Adipocyte (in vitro differentiated cells): ENCODE measurements at regions not wholly inside any gene's neighbourhood (a gene's known extent, or its start where the extent isn't known, plus 50 kb on each side); places are given as distances from the start of the nearest gene placed in this dataset.
A peak's percentile ranks its signal among the peaks of the same experiment; 100 is the strongest.

Source experiments
- DNase-seq: peaks from one replicate; pipeline ENCODE4 v3.0.0-alpha.2; 2015; ENCODE audit warnings: low read depth
- H3K27me3 ChIP-seq: replicated peaks from 2 replicates; pipeline ENCODE4 v1.7.0; 2013; ENCODE audit warnings: mild to moderate bottlenecking, low read length, moderate library complexity; ENCODE audit not compliant: control insufficient read depth, insufficient read depth
- H3K36me3 ChIP-seq: 2 replicates; pipeline ENCODE4 v1.7.0; 2013; ENCODE audit warnings: low read length, mild to moderate bottlenecking, moderate library complexity; ENCODE audit not compliant: control insufficient read depth, insufficient read depth, severe bottlenecking
- H3K4me1 ChIP-seq: 2 replicates; pipeline ENCODE4 v1.7.0; 2013; ENCODE audit warnings: mild to moderate bottlenecking, low read length, moderate library complexity; ENCODE audit not compliant: control insufficient read depth, insufficient read depth
- H3K4me3 ChIP-seq: 2 replicates; pipeline ENCODE4 v1.7.0; 2013; ENCODE audit warnings: mild to moderate bottlenecking, low read length, moderate library complexity
- H3K9ac ChIP-seq: 2 replicates; pipeline ENCODE4 v1.7.0; 2013; ENCODE audit warnings: mild to moderate bottlenecking, low read length, moderate library complexity
- H3K9me3 ChIP-seq: 2 replicates; pipeline ENCODE4 v1.7.0; 2013; ENCODE audit warnings: mild to moderate bottlenecking, low read length, moderate library complexity; ENCODE audit not compliant: control insufficient read depth

DNA sequence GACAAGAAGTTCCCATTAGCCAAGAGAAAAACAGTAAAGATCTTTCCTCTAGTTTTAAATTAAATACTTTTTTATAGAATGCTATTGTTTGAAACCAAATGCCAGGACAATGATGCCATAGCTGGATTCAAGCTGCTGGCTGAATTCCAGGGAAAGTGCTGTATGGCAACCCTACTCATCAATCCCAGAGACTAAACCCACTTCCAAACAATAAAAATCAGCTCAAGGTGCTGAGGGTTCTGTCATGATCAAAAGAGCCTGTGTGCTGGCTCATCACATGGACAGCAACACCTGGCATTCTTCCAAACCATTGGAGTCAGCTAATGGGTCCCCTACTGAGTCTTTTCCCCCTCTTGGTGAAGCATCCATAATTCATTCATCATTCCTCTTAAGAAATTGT, 53.7 kb upstream of the PARD3B start:
- peaks cover 14% of the 10 kb centered on the region for H3K4me1 ChIP-seq
- no peaks in the 10 kb centered on the region for H3K36me3 ChIP-seq
- H3K27me3 ChIP-seq: no peaks in the 10 kb centered on the region
- no peaks in the 10 kb centered on the region for H3K9me3 ChIP-seq
- H3K9ac ChIP-seq: no peak overlapping the region
- no peak overlapping the region for H3K4me3 ChIP-seq
- DNase-seq: peak; percentile 52

DNA sequence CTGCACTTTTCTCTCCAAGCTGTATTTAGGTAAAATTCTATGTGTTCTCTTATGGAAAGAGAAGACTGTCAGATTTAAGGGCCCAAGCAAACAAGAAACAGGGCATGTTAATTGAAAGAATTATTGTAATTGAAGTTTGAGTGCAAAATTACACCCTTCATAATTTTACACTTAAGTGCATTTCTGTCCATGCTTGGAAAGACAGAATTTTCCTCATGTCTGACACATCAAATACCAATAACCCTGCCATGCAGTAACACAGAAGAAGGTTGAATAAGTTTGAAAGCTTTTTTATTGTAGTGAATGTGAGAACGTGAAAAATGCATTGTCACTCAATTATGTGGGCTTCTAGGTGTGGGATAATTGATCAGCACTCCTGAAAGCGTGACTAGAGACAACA, 52.9 kb upstream of the PARD3B start:
- H3K36me3 ChIP-seq: no peaks in the 10 kb centered on the region
- peaks cover 5% of the 10 kb centered on the region for H3K4me1 ChIP-seq
- H3K9me3 ChIP-seq: no peaks in the 10 kb centered on the region
- no peak for DNase-seq
- no peak overlapping the region for H3K9ac ChIP-seq
- no peak overlapping the region for H3K4me3 ChIP-seq
- H3K27me3 ChIP-seq: no peaks in the 10 kb centered on the region

DNA sequence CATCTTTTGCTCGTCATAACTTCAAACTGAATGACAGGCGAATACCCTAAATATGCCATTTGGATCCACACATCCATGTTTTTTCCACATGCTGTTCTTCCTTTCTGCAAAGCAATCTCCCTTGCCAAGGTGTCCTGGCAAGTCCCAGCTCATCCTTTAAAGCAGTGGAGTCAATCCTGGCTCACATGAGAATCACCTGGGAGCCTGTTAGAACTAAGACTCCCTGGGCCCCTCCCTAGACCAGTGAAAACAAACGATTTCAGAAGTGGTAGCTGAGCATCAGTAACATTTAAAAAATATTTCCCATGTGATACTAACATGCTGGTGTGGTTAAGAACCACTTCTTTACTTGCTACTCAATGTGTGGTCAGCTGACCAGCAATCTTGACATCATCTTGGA, 50.6 kb upstream of the PARD3B start:
- DNase-seq: no peak
- no peaks in the 10 kb centered on the region for H3K27me3 ChIP-seq
- no peaks in the 10 kb centered on the region for H3K9me3 ChIP-seq
- no peak overlapping the region for H3K4me3 ChIP-seq
- H3K9ac ChIP-seq: no peak overlapping the region
- H3K36me3 ChIP-seq: no peaks in the 10 kb centered on the region
- H3K4me1 ChIP-seq: no peaks in the 10 kb centered on the region

DNA sequence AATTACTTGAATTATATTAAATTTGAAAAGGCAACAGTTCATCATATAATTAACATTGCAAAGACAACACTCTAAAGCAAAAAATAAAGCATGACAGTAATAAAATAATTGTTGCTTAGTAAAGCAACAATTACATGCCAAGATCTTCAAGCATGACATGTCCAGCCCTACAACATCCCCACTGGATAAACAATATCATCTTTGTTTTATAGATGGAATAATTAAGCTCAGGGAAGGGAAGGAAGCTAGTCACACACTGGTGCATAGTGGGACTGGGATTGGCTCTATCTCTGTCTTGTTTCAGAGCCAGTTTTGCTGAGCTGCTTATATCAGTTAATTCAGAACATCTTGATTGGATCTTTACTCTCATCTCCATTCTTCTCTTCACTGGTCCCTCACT, 49.9 kb upstream of the PARD3B start:
- H3K36me3 ChIP-seq: no peaks in the 10 kb centered on the region
- H3K4me3 ChIP-seq: no peak overlapping the region
- no peak for DNase-seq
- H3K9ac ChIP-seq: no peak overlapping the region
- no peaks in the 10 kb centered on the region for H3K4me1 ChIP-seq
- no peaks in the 10 kb centered on the region for H3K27me3 ChIP-seq
- no peaks in the 10 kb centered on the region for H3K9me3 ChIP-seq
